VCaP (cell line): ENCODE measurements at regions not wholly inside any gene's neighbourhood (a gene's known extent, or its start where the extent isn't known, plus 50 kb on each side); places are given as distances from the start of the nearest gene placed in this dataset.

Experiments used
- H3K27ac ChIP-seq: fragments of 450-650 bp; 2 replicates; pipeline ENCODE4 v1.5.1; 2017
- CTCF ChIP-seq: fragments of 450-650 bp; conservative IDR thresholded peaks from 2 replicates; pipeline ENCODE4 v1.5.1; 2017; ENCODE audit warnings: mild to moderate bottlenecking, moderate library complexity

GRCh38 chr16:54998834-54999233 lies 68.2 kb downstream of the IRX5 start:
- TF ChIP-seq CTCF, result no peak
- no peak overlapping the region for H3K27ac ChIP-seq

GRCh38 chr16:54999481-54999880 lies 68.8 kb downstream of the IRX5 start:
- H3K27ac ChIP-seq, result no peak overlapping the region
- TF ChIP-seq CTCF, result no peak

GRCh38 chr16:55000595-55000994 lies 69.9 kb downstream of the IRX5 start:
- no peak for TF ChIP-seq CTCF
- no peak overlapping the region for H3K27ac ChIP-seq

- no peak for TF ChIP-seq CTCF
- H3K27ac ChIP-seq, result no peak overlapping the region
Measured at GRCh38 chr16:55001931-55002330, 71.3 kb downstream of the IRX5 start.

- no peak overlapping the region for H3K27ac ChIP-seq
- no peak for TF ChIP-seq CTCF
Measured at GRCh38 chr16:55002419-55002818, 71.8 kb downstream of the IRX5 start.

- no peak for TF ChIP-seq CTCF
- H3K27ac ChIP-seq, result no peak overlapping the region
Measured at GRCh38 chr16:55003306-55003705, 72.6 kb downstream of the IRX5 start.

GRCh38 chr16:55003916-55004315 lies 73.3 kb downstream of the IRX5 start:
- TF ChIP-seq CTCF, result no peak

GRCh38 chr16:55007504-55007903 lies 76.8 kb downstream of the IRX5 start:
- no peak overlapping the region for H3K27ac ChIP-seq
- no peak for TF ChIP-seq CTCF

More at GRCh38 chr16:55003916-55004315, 73.3 kb downstream of the IRX5 start:
- H3K27ac ChIP-seq, result no peak overlapping the region
